LNCaP clone FGC (cell line): ENCODE measurements at regions not wholly inside any gene's neighbourhood (a gene's known extent, or its start where the extent isn't known, plus 50 kb on each side); places are given as distances from the start of the nearest gene placed in this dataset.

Experiments
- DNase-seq: peaks from one replicate; pipeline ENCODE4 v3.0.0-alpha.2; 2011; ENCODE audit warnings: low read depth
- H3K4me3 ChIP-seq: 2 replicates; pipeline ENCODE4 v1.5.1; 2011; ENCODE audit warnings: mild to moderate bottlenecking, low read depth, low read length, control low read depth
- TF ChIP-seq, protein P1 (sequence below): IDR thresholded peaks from 2 replicates; pipeline ENCODE4 v1.5.1; 2012; ENCODE audit warnings: mild to moderate bottlenecking; ENCODE audit not compliant: control insufficient read depth, insufficient read depth; ENCODE audit errors: extremely low read depth

GRCh38 chr4:152247271-152247975, 288.5 kb downstream of the FBXW7 start:
- H3K4me3 ChIP-seq, result no peak overlapping the region
- TF ChIP-seq, protein P1, sequence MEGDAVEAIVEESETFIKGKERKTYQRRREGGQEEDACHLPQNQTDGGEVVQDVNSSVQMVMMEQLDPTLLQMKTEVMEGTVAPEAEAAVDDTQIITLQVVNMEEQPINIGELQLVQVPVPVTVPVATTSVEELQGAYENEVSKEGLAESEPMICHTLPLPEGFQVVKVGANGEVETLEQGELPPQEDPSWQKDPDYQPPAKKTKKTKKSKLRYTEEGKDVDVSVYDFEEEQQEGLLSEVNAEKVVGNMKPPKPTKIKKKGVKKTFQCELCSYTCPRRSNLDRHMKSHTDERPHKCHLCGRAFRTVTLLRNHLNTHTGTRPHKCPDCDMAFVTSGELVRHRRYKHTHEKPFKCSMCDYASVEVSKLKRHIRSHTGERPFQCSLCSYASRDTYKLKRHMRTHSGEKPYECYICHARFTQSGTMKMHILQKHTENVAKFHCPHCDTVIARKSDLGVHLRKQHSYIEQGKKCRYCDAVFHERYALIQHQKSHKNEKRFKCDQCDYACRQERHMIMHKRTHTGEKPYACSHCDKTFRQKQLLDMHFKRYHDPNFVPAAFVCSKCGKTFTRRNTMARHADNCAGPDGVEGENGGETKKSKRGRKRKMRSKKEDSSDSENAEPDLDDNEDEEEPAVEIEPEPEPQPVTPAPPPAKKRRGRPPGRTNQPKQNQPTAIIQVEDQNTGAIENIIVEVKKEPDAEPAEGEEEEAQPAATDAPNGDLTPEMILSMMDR, result no peak
- DNase-seq, result no peak

DNA sequence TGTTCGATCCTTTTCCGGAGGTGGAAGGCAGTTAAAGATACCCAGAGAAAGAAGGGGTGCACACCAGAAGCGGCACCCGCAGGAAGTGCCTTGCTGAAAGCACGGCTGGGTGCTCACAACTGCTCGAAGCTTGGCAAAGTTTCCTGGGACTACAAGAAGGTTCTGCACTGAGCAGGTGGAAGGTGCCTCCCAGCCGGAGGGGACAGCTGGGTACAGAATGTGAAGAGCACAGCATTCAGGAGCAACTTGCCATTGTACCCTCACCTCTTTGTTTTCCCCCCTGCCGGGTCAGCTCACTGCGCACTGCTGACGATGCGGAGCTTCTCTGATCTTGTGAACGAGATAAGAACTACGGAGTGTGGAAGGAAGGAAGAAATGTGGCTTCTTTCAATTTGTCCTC, 289.2 kb downstream of the FBXW7 start:
- H3K4me3 ChIP-seq, result no peak overlapping the region
- TF ChIP-seq, protein P1, result no peak
- no peak for DNase-seq

- no peak for DNase-seq
- TF ChIP-seq, protein P1, result no peak
These were observed 290.2 kb downstream of the FBXW7 start for GRCh38 chr4:152245680-152246079.

GRCh38 chr4:152244659-152245058, 291.2 kb downstream of the FBXW7 start:
- TF ChIP-seq, protein P1, result no peak
- H3K4me3 ChIP-seq, result no peak overlapping the region
- no peak for DNase-seq

More at GRCh38 chr4:152245680-152246079, 290.2 kb downstream of the FBXW7 start:
- H3K4me3 ChIP-seq, result no peak overlapping the region

GRCh38 chr4:152243896-152244595, 291.8 kb downstream of the FBXW7 start:
- TF ChIP-seq, protein P1, result no peak
- H3K4me3 ChIP-seq, result no peak overlapping the region
- no peak for DNase-seq

DNA sequence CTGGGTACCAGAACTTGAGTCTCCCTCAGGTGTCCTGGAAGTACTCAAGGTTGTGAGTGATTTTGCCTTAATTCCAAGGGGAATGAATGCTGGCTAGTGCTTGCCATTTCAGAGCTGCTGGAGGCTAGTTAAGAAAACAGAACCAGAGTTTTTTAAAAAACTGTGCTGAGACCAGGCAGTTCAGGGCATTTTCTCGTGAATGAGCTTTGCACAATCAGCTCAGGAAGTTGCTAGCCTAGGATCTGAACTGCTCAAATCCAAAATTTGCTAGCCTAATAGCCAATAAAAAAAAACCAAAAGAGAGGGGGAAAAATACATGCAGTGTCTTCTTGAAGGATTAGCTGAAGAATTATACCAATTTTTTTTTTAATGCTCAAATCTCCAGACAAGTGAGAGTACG, 292.7 kb downstream of the FBXW7 start:
- H3K4me3 ChIP-seq, result no peak overlapping the region
- TF ChIP-seq, protein P1, result no peak
- DNase-seq, result no peak
